ENCODE measurements at regions not wholly inside any gene's neighbourhood (a gene's known extent, or its start where the extent isn't known, plus 50 kb on each side); places are given as distances from the start of the nearest gene placed in this dataset.
"Not testable (repeated sequence)": the region's sequence is repeated elsewhere in the genome, so short reads cannot be mapped to it uniquely, and the experiment has no call there.

DNA sequence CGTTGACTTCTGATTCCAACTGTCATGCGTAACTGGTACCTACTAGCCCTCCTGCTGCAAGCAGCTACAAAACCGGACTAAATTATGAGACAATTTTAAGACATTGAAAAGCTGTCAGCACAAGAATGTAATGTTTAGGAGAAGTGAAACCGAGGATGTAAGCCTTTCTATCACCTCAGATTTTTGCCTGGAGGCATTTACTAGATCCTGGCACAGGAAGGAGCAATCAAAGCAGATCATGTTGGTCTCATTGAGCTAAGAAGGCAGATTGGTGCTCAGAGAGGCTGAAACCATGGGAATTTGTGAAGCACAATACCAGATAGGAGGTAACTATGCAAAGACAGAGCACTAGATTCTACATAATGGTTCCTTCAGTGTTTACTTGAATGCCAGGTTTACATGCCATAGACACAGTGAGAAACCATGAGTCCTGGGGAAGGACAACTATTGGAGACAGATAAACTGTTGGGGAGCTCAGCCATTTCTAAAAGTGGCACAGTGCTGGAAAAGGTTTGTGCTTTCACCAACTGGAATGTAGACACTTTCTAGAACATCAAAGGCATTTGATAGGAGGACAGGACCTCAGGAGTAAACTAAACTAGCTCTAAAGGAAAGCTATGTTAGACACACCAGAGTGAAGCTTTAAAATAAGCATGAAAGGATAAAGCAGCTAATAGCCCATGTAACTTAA is 179.4 kb downstream of the LYPLAL1 start:
- no peak for DNase-seq (ENCODE audit: low read depth in 2 of 2)

DNA sequence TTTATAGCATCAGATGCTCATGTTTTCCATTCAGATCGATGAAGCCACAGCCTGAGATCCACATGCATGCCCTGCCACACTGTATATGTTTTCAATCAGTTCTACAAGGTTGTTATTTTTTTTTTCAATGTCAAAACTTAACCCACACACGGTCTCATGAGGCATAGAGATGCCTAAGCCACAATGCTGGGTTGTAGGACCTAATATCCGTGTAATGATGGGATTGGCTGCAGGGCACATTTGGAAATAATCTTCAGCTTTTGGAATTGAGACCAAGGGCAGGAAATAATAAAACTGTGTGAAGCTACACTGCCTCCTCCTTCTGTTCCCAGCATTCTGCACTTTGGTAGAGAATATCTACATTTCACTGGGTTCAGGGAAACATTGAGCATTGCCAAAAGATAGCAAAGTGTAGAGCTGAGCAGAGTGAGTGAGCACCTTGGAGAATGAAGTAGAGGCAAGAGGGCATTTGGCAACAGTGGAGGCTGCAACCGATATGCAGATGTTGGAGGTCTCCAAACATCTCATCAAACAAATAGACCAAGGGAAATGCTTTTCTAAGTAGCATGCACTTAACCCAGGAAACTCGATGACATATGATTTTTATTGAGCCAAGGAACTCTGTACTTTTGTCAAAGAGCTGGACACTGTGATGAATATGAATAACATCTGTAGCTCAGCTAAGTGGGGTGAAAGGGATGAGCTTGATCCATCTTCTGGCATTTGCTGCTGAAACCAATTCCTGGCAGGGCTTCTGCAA is 176.7 kb downstream of the LYPLAL1 start:
- DNase-seq (ENCODE audit: low read depth in 2 of 2): no peak

GRCh38 chr1:219347921-219348391 is 174.3 kb downstream of the LYPLAL1 start:
- no peak for DNase-seq (ENCODE audit: low read depth in 2 of 2)

DNA sequence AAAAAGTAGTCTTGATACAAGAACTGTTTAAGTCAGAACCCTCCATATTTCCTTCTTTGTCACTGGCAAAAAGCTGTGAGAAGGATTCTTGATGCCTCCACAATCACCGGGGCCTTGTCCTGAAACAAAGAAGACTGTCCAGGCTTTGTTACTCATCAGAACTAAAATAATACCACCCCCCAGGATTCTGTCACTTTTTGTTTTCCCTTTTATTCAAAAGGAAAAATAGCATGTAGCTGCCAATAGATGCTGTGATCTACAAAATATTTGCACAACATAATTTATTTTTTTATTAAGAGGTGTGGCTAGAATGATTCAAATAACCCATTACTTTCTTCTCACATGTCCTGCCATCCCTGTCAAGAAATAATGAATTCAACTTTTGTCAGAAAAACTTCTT is 173.7 kb downstream of the LYPLAL1 start:
- DNase-seq (ENCODE audit: low read depth in 2 of 2): no peak

GRCh38 chr1:219345953-219346352 is 172.3 kb downstream of the LYPLAL1 start:
- no peak for DNase-seq (ENCODE audit: low read depth in 2 of 2)

GRCh38 chr1:219342836-219343235 is 169.2 kb downstream of the LYPLAL1 start:
- no peak for DNase-seq (ENCODE audit: low read depth in 2 of 2)

GRCh38 chr1:219340796-219341195 is 167.1 kb downstream of the LYPLAL1 start:
- no peak for DNase-seq (ENCODE audit: low read depth in 2 of 2)

- DNase-seq (ENCODE audit: low read depth in 2 of 2): no peak
Observed at GRCh38 chr1:219339466-219339865, 165.8 kb downstream of the LYPLAL1 start.

- DNase-seq (ENCODE audit: low read depth in 2 of 2): no peak
Observed at GRCh38 chr1:219337588-219337987, 163.9 kb downstream of the LYPLAL1 start.

- DNase-seq (ENCODE audit: low read depth in 2 of 2): no peak
Observed at GRCh38 chr1:219333626-219334025, 159.9 kb downstream of the LYPLAL1 start.

DNA sequence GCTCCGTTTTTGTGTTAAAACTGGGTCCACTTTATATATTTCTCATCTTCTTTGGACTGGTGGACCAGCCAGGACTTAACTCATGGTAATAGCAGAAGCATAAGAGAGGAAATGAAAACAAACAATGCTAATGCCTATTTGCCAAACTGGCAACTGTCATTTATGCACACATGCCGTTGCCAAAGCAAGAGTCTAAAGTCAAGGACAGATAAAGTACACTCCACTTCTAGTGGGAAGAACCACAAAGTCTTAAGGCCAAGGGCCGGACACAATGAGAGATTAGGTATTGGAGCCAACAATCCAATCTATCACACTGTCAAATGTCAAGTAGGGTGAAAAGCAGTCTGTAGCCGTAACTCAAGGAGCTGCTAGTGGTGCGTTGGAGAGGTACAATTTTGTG is 157.7 kb downstream of the LYPLAL1 start:
- no peak for DNase-seq (ENCODE audit: low read depth in 2 of 2)

DNA sequence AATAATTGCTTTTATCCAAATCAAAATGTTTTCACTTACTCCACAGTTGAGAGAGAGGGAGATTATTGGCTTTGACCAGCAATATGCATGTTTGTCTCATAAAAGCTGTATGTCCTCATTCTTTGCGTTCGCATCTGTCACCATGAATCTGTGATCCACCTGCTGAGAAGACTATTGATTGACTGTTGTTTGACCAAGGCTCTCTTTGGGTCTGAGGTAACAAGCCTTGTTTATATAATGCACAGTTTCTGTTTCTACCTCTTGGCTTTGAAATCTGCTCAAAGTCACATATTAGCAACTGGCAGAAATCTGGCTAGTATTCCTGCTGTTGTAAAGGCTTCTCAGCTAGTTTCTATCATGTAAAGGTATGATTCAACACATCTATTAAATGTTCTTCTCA is 157.0 kb downstream of the LYPLAL1 start:
- DNase-seq (ENCODE audit: low read depth in 2 of 2): no peak

DNA sequence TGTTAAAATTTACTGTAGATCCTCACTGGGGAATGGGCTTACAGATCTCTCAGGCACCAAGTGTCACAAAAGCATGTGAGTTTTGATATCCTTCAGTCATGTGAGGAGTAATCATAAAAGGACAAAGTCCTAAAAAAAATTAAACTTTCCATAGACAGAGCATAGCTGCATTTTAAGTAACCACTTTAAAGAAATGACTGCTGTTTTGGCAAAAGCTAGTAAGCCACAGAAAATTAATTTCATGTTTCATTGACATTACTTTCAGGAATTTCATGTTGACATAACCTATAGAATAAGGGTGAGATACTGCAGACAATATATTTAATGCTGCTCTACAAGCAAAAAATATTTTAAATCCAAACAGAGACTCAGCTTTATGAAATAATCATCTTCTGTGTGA is 156.3 kb downstream of the LYPLAL1 start:
- DNase-seq (ENCODE audit: low read depth in 2 of 2): no peak

- DNase-seq (ENCODE audit: low read depth in 2 of 2): no peak
Observed at GRCh38 chr1:219329578-219329977, 155.9 kb downstream of the LYPLAL1 start.

DNA sequence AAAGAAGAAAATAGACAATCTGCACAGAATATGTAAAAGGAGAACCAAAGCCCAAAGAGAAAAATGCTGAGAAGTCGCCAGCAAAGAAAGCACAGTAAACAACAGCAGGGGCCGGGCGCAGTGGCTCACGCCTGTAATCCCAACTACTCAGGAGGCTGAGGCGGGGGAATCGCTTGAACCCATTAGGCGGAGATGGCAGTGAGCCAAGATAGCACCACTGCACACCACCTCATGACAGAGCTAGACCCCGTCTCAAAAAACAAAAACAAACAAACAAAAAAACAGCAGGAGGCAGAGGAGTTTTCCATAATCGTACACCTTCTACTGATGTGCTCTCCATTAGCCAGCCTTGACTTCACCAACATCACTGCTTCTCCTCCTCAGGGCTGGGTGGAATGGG is 153.2 kb downstream of the LYPLAL1 start:
- DNase-seq (ENCODE audit: low read depth in 2 of 2): no peak

DNA sequence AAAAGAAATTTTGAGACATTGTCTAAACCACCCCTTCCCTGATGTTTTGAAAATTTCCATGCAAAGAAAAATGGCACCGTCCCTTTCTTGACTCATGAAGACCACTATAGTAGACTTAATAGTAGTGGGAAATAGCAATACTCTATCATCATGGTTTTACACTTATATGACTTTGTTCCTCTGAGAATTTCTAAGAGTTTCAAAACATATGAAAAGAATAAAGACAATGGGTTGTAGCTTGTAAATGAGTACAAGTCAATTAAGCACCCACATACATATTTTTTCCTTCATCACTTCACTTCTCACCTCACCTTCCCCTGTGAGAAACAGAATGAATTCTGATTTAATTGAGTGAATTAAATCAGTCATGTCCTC is 151.7 kb downstream of the LYPLAL1 start:
- no peak for DNase-seq (ENCODE audit: low read depth in 2 of 2)

GRCh38 chr1:219324629-219325367 is 151.1 kb downstream of the LYPLAL1 start:
- no peak for DNase-seq (ENCODE audit: low read depth in 2 of 2)

DNA sequence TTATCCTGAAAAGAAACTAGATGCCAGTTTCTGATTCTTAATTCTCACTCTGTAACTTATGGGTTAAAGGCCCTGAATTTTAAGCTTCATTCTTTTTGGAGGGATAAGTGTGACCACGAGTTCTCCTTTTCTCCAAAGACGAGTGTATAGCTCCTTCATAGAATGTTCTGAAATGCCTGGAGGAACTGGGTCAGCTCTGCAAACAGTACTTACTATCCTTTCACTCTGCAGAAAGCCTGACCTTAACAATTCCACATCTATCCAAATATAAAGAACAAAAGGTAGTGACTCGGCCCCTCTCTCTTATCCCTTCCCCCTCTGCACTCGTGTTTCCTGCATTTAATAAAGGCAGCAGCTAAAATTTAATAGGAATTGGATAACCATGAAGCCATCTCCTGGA is 150.5 kb downstream of the LYPLAL1 start:
- DNase-seq (ENCODE audit: low read depth in 2 of 2): no peak

DNA sequence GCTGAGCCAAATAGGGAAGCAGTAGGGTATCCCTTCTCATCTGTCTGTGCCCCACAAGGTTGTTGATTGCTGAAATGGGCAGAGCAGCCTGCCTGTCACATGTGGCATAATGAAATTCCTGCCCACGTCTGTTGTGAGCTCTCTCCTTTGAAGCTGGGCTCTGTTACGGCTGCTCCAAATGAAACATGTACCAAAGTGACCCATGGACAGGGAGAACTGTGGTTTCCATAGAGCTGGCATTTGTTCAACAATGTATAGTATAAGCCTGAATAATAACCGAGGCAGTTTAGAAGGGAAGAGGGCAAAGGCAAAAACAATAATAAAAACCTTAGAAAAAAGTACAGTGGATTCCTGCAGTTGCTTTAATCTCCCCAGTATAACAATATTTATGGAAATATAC is 149.7 kb downstream of the LYPLAL1 start:
- no peak for DNase-seq (ENCODE audit: low read depth in 2 of 2)

GRCh38 chr1:219322766-219323165 is 149.1 kb downstream of the LYPLAL1 start:
- no peak for DNase-seq (ENCODE audit: low read depth in 2 of 2)

DNA sequence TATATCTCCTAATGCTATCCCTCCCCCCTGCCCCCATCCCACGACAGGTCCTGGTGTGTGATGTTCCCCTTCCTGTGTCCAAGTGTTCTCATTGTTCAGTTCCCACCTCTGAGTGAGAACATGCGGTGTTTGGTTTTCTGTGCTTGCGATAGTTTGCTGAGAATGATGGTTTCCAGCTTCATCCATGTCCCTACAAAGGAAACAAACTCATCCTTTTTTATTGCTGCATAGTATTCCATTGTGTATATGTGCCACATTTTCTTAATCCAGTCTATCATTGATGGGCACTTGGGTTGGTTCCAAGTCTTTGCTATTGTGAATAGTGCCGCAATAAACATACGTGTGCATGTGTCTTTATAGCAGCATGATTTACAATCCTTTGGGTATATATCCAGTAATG is 146.9 kb downstream of the LYPLAL1 start:
- not testable (repeated sequence) for DNase-seq (ENCODE audit: low read depth in 2 of 2)

DNA sequence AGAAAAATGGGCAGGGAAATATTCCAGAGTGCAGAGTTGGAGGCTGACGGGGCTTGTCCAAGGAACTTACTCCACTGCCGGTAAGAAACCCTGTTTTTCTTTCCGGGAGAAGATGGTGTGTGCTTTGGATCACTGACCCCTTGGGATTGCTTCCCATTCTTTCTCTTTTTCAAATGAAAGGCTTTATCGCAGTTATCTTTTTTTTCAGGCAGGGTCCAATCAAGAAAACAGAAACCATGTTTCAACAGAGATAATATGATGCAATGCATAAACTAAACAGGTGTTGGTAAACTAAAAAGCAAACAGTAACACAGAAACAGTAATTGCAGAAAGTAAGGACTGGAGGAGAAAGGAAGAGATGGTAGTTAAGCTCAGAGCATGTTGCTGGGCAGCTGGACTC is 145.1 kb downstream of the LYPLAL1 start:
- no peak for DNase-seq (ENCODE audit: low read depth in 2 of 2)
